Panc1 (cell line): ENCODE measurements at regions not wholly inside any gene's neighbourhood (a gene's known extent, or its start where the extent isn't known, plus 50 kb on each side); places are given as distances from the start of the nearest gene placed in this dataset.
"Not testable (repeated sequence)": the region's sequence is repeated elsewhere in the genome, so short reads cannot be mapped to it uniquely, and the experiment has no call there.

Experiments
- ATAC-seq: fragments of 200-7000 bp; cut with Tn5 transposase; 2 replicates; pipeline ENCODE4 v1.9.1; 2020; ENCODE audit warnings: mild to moderate bottlenecking, moderate library complexity
- BruUV-seq: library from RNA; stranded (reverse); fragments of 400-500 nt; replicated peaks from 2 replicates; lab custom pipeline; 2021; lab: Mats Ljungman, UMichigan
- CTCF ChIA-PET: fragments of 300-600 bp; sonication (Branson Sonifier 250); formaldehyde crosslinking; loops from one replicate; lab custom pipeline; 2022; ENCODE audit warnings: antibody characterized with exemption; lab: Charles Lee
- POLR2A ChIA-PET: fragments of 300-600 bp; sonication (Branson Sonifier 250); formaldehyde crosslinking; loops from one replicate; lab custom pipeline; 2022; ENCODE audit warnings: antibody characterized with exemption; lab: Charles Lee
- DNase-seq: peaks from one replicate; pipeline ENCODE4 v3.0.0-alpha.2; 2010; ENCODE audit warnings: low read depth, low spot score
- H3K27ac ChIP-seq: 2 replicates; pipeline ENCODE4 v1.5.1; 2011; ENCODE audit warnings: mild to moderate bottlenecking, low read length, inconsistent platforms
- H3K27me3 ChIP-seq: fragments of 200-500 bp; sonication (Bioruptor generic); 2 replicates; pipeline ENCODE4 v1.6.0; 2014; ENCODE audit warnings: low read length, inconsistent platforms; ENCODE audit not compliant: control insufficient read depth, insufficient read depth
- H3K36me3 ChIP-seq: fragments of 200-500 bp; sonication (Bioruptor generic); 2 replicates; pipeline ENCODE4 v1.5.1; 2014; ENCODE audit warnings: inconsistent platforms, mild to moderate bottlenecking, low read length, moderate library complexity; ENCODE audit not compliant: control insufficient read depth, insufficient read depth
- H3K4me1 ChIP-seq: 2 replicates; pipeline ENCODE4 v1.5.1; 2011; ENCODE audit warnings: inconsistent platforms, mild to moderate bottlenecking, low read length, moderate library complexity; ENCODE audit not compliant: control insufficient read depth, insufficient read depth
- H3K4me3 ChIP-seq, 2 experiments: 2 replicates each; pipeline ENCODE4 v1.5.1; 2011 to 2012; ENCODE audit warnings: low read depth in 2 of 2, low read length in 2 of 2, mild to moderate bottlenecking in 2 of 2, inconsistent platforms in 1 of 2, moderate library complexity in 1 of 2
- H3K9me3 ChIP-seq: fragments of 200-500 bp; sonication (Bioruptor generic); 2 replicates; pipeline ENCODE4 v1.5.1; 2014; ENCODE audit warnings: low read depth, mild to moderate bottlenecking, inconsistent platforms, low read length, moderate library complexity; ENCODE audit not compliant: control insufficient read depth, insufficient read depth
- in situ Hi-C: cut with HindIII; loops from 2 replicates; pipeline ENCODE4 v1.10.0; 2016; ENCODE audit warnings: low sequenced_read_pairs, low pct_unique_long_range_greater_than_20kb
- intact Hi-C: fragments of 100-400 bp; cut with micrococcal nuclease; formaldehyde crosslinking; loops from one replicate; pipeline ENCODE4 v1.10.0; 2022; ENCODE audit not compliant: unreplicated experiment

- BruUV-seq, H3K27ac ChIP-seq, in situ Hi-C loops, H3K9me3 ChIP-seq, CTCF ChIA-PET, DNase-seq, POLR2A ChIA-PET, ATAC-seq, H3K4me1 ChIP-seq, H3K27me3 ChIP-seq, H3K36me3 ChIP-seq: not testable (repeated sequence)
- intact Hi-C loops: loop anchor here (10.0 kb wide), 1 partner anchor 126 kb away; no protein-coding TSS in a partner anchor
- peak overlapping the region; percentile 90 to 98 for H3K4me3 ChIP-seq
These were observed 879.1 kb upstream of the DEFB115 start for GRCh38 chr20:30378317-30378716.

DNA sequence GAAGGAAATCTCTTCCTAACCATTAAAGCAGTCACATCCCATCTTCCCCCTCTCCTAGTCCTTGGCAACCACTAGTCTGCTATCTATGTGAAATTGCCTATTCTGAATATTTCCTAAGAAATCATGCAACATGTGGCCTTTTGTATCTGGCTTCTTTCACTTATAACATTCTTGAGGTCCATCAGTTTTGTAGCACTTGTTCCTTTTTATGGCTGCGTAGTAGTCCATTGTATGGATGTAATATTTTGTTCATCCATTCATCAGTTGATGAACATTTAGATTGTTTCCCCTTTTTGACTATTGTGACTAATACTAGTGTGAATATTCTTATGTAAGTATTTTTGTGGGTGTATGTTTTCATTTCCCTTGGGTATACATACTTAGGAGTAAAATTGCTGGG is 878.7 kb upstream of the DEFB115 start:
- in situ Hi-C loops, H3K36me3 ChIP-seq, DNase-seq, ATAC-seq, POLR2A ChIA-PET, BruUV-seq, H3K27me3 ChIP-seq, H3K9me3 ChIP-seq, H3K4me3 ChIP-seq, H3K4me1 ChIP-seq, H3K27ac ChIP-seq, CTCF ChIA-PET: not testable (repeated sequence)
- intact Hi-C loops: loop anchor here (10.0 kb wide), 1 partner anchor 126 kb away; no protein-coding TSS in a partner anchor

DNA sequence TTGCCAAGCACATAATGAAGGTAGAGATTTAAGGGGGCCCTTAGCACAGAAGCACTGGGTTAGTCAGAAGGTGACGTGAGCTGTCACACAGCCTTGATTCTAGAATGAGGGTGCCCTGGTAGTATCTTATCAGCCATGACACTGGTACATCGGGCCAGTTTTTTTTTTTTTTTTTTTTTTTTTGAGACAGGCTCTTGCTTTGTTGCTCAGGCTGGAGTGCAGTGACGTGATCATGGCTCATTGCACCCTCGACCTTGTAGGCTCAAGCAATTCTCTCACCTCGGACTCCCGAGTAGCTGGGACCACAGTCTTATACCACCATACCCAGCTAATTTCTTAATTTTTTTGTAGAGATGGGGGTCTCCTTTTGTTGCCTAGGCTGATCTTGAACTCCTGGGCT is 872.6 kb upstream of the DEFB115 start:
- in situ Hi-C loops: not testable (repeated sequence)

GRCh38 chr20:30386099-30386498 is 871.4 kb upstream of the DEFB115 start:
- intact Hi-C loops, H3K27me3 ChIP-seq, POLR2A ChIA-PET, H3K27ac ChIP-seq, H3K9me3 ChIP-seq, BruUV-seq, ATAC-seq, H3K36me3 ChIP-seq, DNase-seq, H3K4me1 ChIP-seq, CTCF ChIA-PET, in situ Hi-C loops, H3K4me3 ChIP-seq: not testable (repeated sequence)

More for the DNA sequence above, 872.6 kb upstream of the DEFB115 start:
- CTCF ChIA-PET, POLR2A ChIA-PET, intact Hi-C loops, H3K4me1 ChIP-seq, H3K27ac ChIP-seq, BruUV-seq, H3K27me3 ChIP-seq, H3K4me3 ChIP-seq, H3K9me3 ChIP-seq, ATAC-seq, DNase-seq, H3K36me3 ChIP-seq: not testable (repeated sequence)

- peaks cover 10% of the 10 kb centered on the region for H3K36me3 ChIP-seq
- ATAC-seq, H3K27ac ChIP-seq, H3K9me3 ChIP-seq, POLR2A ChIA-PET, CTCF ChIA-PET, DNase-seq, intact Hi-C loops, H3K27me3 ChIP-seq, H3K4me3 ChIP-seq, H3K4me1 ChIP-seq, in situ Hi-C loops, BruUV-seq: not testable (repeated sequence)
These were observed 869.6 kb upstream of the DEFB115 start for GRCh38 chr20:30387823-30388222.

DNA sequence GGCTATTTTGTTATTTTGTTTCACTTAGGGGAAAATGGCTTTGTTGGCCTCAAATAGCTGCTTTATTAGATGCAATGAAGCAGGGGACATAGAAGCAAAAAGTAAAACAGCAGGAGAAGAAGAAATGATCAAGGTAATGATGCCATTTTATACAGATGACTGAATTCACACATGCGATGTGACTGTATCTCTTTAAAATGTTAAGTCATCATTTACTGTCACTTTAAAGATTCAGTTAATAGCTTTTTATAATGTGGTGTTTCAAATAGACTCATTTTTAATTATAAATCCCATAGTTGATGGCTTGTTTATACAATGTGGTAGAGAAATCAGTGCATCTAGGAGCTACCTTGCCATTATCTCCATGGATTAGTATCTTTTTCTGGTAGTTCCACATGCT is 863.9 kb upstream of the DEFB115 start:
- POLR2A ChIA-PET, intact Hi-C loops, H3K27ac ChIP-seq, H3K27me3 ChIP-seq, in situ Hi-C loops, H3K9me3 ChIP-seq, BruUV-seq, CTCF ChIA-PET, H3K4me3 ChIP-seq, DNase-seq, ATAC-seq, H3K4me1 ChIP-seq: not testable (repeated sequence)
- peaks cover 10% of the 10 kb centered on the region for H3K36me3 ChIP-seq

GRCh38 chr20:30397111-30397510 is 860.4 kb upstream of the DEFB115 start:
- H3K9me3 ChIP-seq, in situ Hi-C loops, DNase-seq, H3K27me3 ChIP-seq, H3K36me3 ChIP-seq, H3K27ac ChIP-seq, CTCF ChIA-PET, POLR2A ChIA-PET, intact Hi-C loops, H3K4me1 ChIP-seq, ATAC-seq, H3K4me3 ChIP-seq, BruUV-seq: not testable (repeated sequence)

GRCh38 chr20:30405061-30405460 is 852.4 kb upstream of the DEFB115 start:
- in situ Hi-C loops, intact Hi-C loops, H3K9me3 ChIP-seq, H3K4me1 ChIP-seq, H3K36me3 ChIP-seq, DNase-seq, H3K27ac ChIP-seq, ATAC-seq, POLR2A ChIA-PET, H3K27me3 ChIP-seq, H3K4me3 ChIP-seq, BruUV-seq, CTCF ChIA-PET: not testable (repeated sequence)
